GM12891 (cell line): ENCODE measurements at regions not wholly inside any gene's neighbourhood (a gene's known extent, or its start where the extent isn't known, plus 50 kb on each side); places are given as distances from the start of the nearest gene placed in this dataset.

Experiments used
- POLR2A ChIP-seq: IDR thresholded peaks from 2 replicates; pipeline ENCODE4 v1.6.1; 2011; ENCODE audit warnings: low read depth, low read length, control low read depth
- POLR2AphosphoS5 ChIP-seq: IDR thresholded peaks from 2 replicates; pipeline ENCODE4 v1.6.1; 2011; ENCODE audit warnings: low read depth, low read length, control low read depth
- POU2F2 ChIP-seq: IDR thresholded peaks from 2 replicates; pipeline ENCODE4 v1.6.1; 2011; ENCODE audit warnings: low read depth, mild to moderate bottlenecking, control low read depth, low read length, moderate library complexity
- SPI1 ChIP-seq: IDR thresholded peaks from 2 replicates; pipeline ENCODE4 v1.6.1; 2011; ENCODE audit warnings: low read depth, low read length, control low read depth
- TAF1 ChIP-seq: IDR thresholded peaks from 2 replicates; pipeline ENCODE4 v1.6.1; 2011; ENCODE audit warnings: low read depth, low read length, control low read depth

DNA sequence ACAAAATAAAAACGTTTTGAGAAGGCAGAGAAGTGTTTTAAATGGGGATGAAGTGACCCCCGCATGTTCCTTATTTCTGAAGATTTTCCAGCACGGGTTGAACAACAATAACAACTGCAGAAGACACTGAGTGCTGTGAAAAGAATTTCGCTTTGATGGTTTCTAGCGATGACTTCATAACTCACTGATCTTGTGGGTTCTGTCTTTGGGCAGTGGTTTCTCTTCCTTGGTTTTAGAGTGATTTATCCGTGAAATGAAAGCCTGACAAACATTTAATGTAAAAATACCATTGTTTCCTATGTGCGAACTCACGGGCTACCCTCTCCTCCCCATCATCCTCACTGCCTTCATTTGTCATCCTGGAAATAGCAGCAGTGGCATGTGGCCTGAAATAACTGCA, 793.9 kb downstream of the QKI start:
- no peak for TF ChIP-seq POLR2A
- no peak for TF ChIP-seq SPI1
- TF ChIP-seq POLR2AphosphoS5 = no peak
- TF ChIP-seq TAF1 = no peak
- TF ChIP-seq POU2F2 = no peak
